ENCODE measurements at regions not wholly inside any gene's neighbourhood (a gene's known extent, or its start where the extent isn't known, plus 50 kb on each side); places are given as distances from the start of the nearest gene placed in this dataset.

DNA sequence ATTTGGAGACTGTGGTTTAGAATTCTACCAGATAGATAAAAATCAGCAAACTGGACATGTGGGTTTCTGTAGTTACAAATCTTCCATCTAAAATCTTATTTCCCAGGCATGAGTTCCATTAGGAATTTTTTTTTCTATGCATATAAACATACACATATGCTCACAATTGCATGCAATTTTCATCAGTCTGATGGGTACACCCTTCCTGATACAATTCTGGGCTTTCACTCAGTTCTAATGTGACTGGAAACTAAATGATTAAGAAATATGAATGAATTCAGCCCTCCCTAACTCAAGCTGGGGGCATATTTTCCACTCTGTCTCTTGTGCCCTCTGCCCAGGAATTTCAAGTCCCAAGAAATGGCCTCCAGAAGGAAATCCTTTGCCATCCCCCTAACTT is 187.1 kb downstream of the SNX19 start:
- no peak for TF ChIP-seq POLR2A (IDR thresholded peaks at IDR 0.05)
- TF ChIP-seq, protein P1, sequence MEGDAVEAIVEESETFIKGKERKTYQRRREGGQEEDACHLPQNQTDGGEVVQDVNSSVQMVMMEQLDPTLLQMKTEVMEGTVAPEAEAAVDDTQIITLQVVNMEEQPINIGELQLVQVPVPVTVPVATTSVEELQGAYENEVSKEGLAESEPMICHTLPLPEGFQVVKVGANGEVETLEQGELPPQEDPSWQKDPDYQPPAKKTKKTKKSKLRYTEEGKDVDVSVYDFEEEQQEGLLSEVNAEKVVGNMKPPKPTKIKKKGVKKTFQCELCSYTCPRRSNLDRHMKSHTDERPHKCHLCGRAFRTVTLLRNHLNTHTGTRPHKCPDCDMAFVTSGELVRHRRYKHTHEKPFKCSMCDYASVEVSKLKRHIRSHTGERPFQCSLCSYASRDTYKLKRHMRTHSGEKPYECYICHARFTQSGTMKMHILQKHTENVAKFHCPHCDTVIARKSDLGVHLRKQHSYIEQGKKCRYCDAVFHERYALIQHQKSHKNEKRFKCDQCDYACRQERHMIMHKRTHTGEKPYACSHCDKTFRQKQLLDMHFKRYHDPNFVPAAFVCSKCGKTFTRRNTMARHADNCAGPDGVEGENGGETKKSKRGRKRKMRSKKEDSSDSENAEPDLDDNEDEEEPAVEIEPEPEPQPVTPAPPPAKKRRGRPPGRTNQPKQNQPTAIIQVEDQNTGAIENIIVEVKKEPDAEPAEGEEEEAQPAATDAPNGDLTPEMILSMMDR (IDR thresholded peaks at IDR 0.05): no peak
